DND-41 (cell line): ENCODE measurements at regions not wholly inside any gene's neighbourhood (a gene's known extent, or its start where the extent isn't known, plus 50 kb on each side); places are given as distances from the start of the nearest gene placed in this dataset.

Experiments used
- EZH2 ChIP-seq: IDR thresholded peaks from 3 replicates; pipeline ENCODE4 v1.6.1; 2012; ENCODE audit warnings: borderline replicate concordance, low read depth, mild to moderate bottlenecking, moderate library complexity, low read length, inconsistent platforms; ENCODE audit not compliant: severe bottlenecking
- TF ChIP-seq, protein P1 (sequence below): IDR thresholded peaks from 2 replicates; pipeline ENCODE4 v1.5.1; 2012; ENCODE audit warnings: borderline replicate concordance, low read length, moderate library complexity, mild to moderate bottlenecking; ENCODE audit not compliant: poor library complexity, severe bottlenecking; ENCODE audit errors: extremely low read depth

- TF ChIP-seq, protein P1, sequence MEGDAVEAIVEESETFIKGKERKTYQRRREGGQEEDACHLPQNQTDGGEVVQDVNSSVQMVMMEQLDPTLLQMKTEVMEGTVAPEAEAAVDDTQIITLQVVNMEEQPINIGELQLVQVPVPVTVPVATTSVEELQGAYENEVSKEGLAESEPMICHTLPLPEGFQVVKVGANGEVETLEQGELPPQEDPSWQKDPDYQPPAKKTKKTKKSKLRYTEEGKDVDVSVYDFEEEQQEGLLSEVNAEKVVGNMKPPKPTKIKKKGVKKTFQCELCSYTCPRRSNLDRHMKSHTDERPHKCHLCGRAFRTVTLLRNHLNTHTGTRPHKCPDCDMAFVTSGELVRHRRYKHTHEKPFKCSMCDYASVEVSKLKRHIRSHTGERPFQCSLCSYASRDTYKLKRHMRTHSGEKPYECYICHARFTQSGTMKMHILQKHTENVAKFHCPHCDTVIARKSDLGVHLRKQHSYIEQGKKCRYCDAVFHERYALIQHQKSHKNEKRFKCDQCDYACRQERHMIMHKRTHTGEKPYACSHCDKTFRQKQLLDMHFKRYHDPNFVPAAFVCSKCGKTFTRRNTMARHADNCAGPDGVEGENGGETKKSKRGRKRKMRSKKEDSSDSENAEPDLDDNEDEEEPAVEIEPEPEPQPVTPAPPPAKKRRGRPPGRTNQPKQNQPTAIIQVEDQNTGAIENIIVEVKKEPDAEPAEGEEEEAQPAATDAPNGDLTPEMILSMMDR, result no peak
- TF ChIP-seq EZH2, result no peak
These were observed 314.7 kb upstream of the UMPS start for GRCh38 chr3:124415446-124415960.
